ENCODE measurements at regions not wholly inside any gene's neighbourhood (a gene's known extent, or its start where the extent isn't known, plus 50 kb on each side); places are given as distances from the start of the nearest gene placed in this dataset.
A peak's percentile ranks its signal among the peaks of the same experiment; 100 is the strongest.

- no peak for TF ChIP-seq HOXA9 (CRISPR knock-in tag; IDR thresholded peaks at IDR 0.05; ENCODE audit: borderline replicate concordance)
- no peak for TF ChIP-seq PAWR (CRISPR knock-in tag; IDR thresholded peaks at IDR 0.05; ENCODE audit: borderline replicate concordance)
- no peak for TF ChIP-seq ZNF432 (CRISPR knock-in tag; IDR thresholded peaks at IDR 0.05; ENCODE audit: borderline replicate concordance)
- no peak for TF ChIP-seq ZNF160 (CRISPR knock-in tag; IDR thresholded peaks at IDR 0.05)
- TF ChIP-seq ZNF878 (CRISPR knock-in tag; IDR thresholded peaks at IDR 0.05) = 0 out of 2 replicates have a peak, but pooled peaks have one; percentile 35
- TF ChIP-seq ZNF335 (CRISPR knock-in tag; IDR thresholded peaks at IDR 0.05) = peak; percentile 55; the same call in 1 of the 2 replicates
- TF ChIP-seq, protein P1, sequence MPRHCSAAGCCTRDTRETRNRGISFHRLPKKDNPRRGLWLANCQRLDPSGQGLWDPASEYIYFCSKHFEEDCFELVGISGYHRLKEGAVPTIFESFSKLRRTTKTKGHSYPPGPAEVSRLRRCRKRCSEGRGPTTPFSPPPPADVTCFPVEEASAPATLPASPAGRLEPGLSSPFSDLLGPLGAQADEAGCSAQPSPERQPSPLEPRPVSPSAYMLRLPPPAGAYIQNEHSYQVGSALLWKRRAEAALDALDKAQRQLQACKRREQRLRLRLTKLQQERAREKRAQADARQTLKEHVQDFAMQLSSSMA (CRISPR knock-in tag; IDR thresholded peaks at IDR 0.05) = no peak
- TF ChIP-seq ZFP62 (CRISPR knock-in tag; IDR thresholded peaks at IDR 0.05) = no peak
- no peak for TF ChIP-seq AHR (CRISPR knock-in tag; IDR thresholded peaks at IDR 0.05)
- TF ChIP-seq, protein P2, sequence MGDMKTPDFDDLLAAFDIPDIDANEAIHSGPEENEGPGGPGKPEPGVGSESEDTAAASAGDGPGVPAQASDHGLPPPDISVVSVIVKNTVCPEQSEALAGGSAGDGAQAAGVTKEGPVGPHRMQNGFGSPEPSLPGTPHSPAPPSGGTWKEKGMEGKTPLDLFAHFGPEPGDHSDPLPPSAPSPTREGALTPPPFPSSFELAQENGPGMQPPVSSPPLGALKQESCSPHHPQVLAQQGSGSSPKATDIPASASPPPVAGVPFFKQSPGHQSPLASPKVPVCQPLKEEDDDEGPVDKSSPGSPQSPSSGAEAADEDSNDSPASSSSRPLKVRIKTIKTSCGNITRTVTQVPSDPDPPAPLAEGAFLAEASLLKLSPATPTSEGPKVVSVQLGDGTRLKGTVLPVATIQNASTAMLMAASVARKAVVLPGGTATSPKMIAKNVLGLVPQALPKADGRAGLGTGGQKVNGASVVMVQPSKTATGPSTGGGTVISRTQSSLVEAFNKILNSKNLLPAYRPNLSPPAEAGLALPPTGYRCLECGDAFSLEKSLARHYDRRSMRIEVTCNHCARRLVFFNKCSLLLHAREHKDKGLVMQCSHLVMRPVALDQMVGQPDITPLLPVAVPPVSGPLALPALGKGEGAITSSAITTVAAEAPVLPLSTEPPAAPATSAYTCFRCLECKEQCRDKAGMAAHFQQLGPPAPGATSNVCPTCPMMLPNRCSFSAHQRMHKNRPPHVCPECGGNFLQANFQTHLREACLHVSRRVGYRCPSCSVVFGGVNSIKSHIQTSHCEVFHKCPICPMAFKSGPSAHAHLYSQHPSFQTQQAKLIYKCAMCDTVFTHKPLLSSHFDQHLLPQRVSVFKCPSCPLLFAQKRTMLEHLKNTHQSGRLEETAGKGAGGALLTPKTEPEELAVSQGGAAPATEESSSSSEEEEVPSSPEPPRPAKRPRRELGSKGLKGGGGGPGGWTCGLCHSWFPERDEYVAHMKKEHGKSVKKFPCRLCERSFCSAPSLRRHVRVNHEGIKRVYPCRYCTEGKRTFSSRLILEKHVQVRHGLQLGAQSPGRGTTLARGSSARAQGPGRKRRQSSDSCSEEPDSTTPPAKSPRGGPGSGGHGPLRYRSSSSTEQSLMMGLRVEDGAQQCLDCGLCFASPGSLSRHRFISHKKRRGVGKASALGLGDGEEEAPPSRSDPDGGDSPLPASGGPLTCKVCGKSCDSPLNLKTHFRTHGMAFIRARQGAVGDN (CRISPR knock-in tag; IDR thresholded peaks at IDR 0.05) = peak; percentile 93
- TF ChIP-seq ZNF276 (CRISPR knock-in tag; IDR thresholded peaks at IDR 0.05; ENCODE audit: low read depth) = no peak
- TF ChIP-seq, protein P3, sequence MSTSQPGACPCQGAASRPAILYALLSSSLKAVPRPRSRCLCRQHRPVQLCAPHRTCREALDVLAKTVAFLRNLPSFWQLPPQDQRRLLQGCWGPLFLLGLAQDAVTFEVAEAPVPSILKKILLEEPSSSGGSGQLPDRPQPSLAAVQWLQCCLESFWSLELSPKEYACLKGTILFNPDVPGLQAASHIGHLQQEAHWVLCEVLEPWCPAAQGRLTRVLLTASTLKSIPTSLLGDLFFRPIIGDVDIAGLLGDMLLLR (CRISPR knock-in tag; IDR thresholded peaks at IDR 0.05) = no peak
- no peak for TF ChIP-seq KLF13 (CRISPR knock-in tag; IDR thresholded peaks at IDR 0.05)
- TF ChIP-seq, protein P4, sequence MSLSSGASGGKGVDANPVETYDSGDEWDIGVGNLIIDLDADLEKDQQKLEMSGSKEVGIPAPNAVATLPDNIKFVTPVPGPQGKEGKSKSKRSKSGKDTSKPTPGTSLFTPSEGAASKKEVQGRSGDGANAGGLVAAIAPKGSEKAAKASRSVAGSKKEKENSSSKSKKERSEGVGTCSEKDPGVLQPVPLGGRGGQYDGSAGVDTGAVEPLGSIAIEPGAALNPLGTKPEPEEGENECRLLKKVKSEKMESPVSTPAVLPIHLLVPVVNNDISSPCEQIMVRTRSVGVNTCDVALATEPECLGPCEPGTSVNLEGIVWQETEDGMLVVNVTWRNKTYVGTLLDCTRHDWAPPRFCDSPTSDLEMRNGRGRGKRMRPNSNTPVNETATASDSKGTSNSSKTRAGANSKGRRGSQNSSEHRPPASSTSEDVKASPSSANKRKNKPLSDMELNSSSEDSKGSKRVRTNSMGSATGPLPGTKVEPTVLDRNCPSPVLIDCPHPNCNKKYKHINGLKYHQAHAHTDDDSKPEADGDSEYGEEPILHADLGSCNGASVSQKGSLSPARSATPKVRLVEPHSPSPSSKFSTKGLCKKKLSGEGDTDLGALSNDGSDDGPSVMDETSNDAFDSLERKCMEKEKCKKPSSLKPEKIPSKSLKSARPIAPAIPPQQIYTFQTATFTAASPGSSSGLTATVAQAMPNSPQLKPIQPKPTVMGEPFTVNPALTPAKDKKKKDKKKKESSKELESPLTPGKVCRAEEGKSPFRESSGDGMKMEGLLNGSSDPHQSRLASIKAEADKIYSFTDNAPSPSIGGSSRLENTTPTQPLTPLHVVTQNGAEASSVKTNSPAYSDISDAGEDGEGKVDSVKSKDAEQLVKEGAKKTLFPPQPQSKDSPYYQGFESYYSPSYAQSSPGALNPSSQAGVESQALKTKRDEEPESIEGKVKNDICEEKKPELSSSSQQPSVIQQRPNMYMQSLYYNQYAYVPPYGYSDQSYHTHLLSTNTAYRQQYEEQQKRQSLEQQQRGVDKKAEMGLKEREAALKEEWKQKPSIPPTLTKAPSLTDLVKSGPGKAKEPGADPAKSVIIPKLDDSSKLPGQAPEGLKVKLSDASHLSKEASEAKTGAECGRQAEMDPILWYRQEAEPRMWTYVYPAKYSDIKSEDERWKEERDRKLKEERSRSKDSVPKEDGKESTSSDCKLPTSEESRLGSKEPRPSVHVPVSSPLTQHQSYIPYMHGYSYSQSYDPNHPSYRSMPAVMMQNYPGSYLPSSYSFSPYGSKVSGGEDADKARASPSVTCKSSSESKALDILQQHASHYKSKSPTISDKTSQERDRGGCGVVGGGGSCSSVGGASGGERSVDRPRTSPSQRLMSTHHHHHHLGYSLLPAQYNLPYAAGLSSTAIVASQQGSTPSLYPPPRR (CRISPR knock-in tag; IDR thresholded peaks at IDR 0.05; ENCODE audit: borderline replicate concordance) = peak; percentile 40; the same call in 1 of the 2 replicates
- no peak for TF ChIP-seq ZNF549 (CRISPR knock-in tag; IDR thresholded peaks at IDR 0.05)
- TF ChIP-seq SATB2 (CRISPR knock-in tag; IDR thresholded peaks at IDR 0.05) = no peak
These were observed 49.7 kb upstream of the SLC2A1 start (continued) for GRCh38 chr1:43008115-43009060.

Data from HepG2 (cell line).